GM12878 (cell line): ENCODE measurements at regions not wholly inside any gene's neighbourhood (a gene's known extent, or its start where the extent isn't known, plus 50 kb on each side); places are given as distances from the start of the nearest gene placed in this dataset.

Experiments used
- BHLHE40 ChIP-seq, 2 experiments: fragments of 450-650 bp in 1 of 2; IDR thresholded peaks; 2 replicates each; pipeline ENCODE4 v1.6.1; 2011 to 2017; ENCODE audit warnings: low read depth in 2 of 2, borderline replicate concordance in 1 of 2, improper control_type of control experiment in 1 of 2, low read length in 1 of 2, mild to moderate bottlenecking in 1 of 2
- CBX5 ChIP-seq: sonication (generic); IDR thresholded peaks from 2 replicates; pipeline ENCODE4 v1.6.1; 2016; ENCODE audit warnings: low read depth, moderate library complexity, mild to moderate bottlenecking, inconsistent platforms
- EP300 ChIP-seq, 2 experiments: fragments of 150-350 bp in 1 of 2; IDR thresholded peaks; 2 replicates each; pipeline ENCODE4 v1.6.1; 2011 to 2012; ENCODE audit warnings: low read depth in 2 of 2, low read length in 2 of 2, borderline replicate concordance in 1 of 2, improper control_type of control experiment in 1 of 2, inconsistent platforms in 1 of 2; ENCODE audit not compliant: control insufficient read depth in 1 of 2
- EZH2 ChIP-seq: IDR thresholded peaks from 2 replicates; pipeline ENCODE4 v1.6.1; 2012; ENCODE audit warnings: low read depth, mild to moderate bottlenecking, control low read depth, inconsistent platforms, low read length, borderline replicate concordance; ENCODE audit not compliant: control insufficient read depth
- JUND ChIP-seq: IDR thresholded peaks from 2 replicates; pipeline ENCODE4 v1.6.1; 2012; ENCODE audit warnings: low read depth, mild to moderate bottlenecking, low read length, improper control_type of control experiment, moderate library complexity
- MEF2B ChIP-seq: fragments of 450-650 bp; IDR thresholded peaks from 2 replicates; pipeline ENCODE4 v1.6.1; 2018; ENCODE audit warnings: mild to moderate bottlenecking, moderate library complexity; ENCODE audit not compliant: partially characterized antibody, poor library complexity, severe bottlenecking
- SMC3 ChIP-seq: IDR thresholded peaks from 2 replicates; pipeline ENCODE4 v1.6.1; 2011; ENCODE audit warnings: low read length, improper control_type of control experiment, borderline replicate concordance
- SUPT20H ChIP-seq: IDR thresholded peaks from 2 replicates; pipeline ENCODE4 v1.6.1; 2011; ENCODE audit warnings: low read depth, mild to moderate bottlenecking, low read length, moderate library complexity, borderline replicate concordance; ENCODE audit not compliant: control insufficient read depth
- TCF12 ChIP-seq: IDR thresholded peaks from 2 replicates; pipeline ENCODE4 v1.6.1; 2011; ENCODE audit warnings: low read depth, mild to moderate bottlenecking, low read length
- ZNF274 ChIP-seq: IDR thresholded peaks from one replicate; pipeline ENCODE4 v1.8.0; 2011; ENCODE audit not compliant: insufficient read length, insufficient read depth
- TF ChIP-seq, protein P1 (sequence below), 3 experiments: IDR thresholded peaks in 2 of 3; conservative IDR thresholded peaks in 1 of 3; 2 replicates each; pipeline ENCODE4 v1.5.1; 2011; ENCODE audit warnings: low read depth in 3 of 3, low read length in 3 of 3, mild to moderate bottlenecking in 3 of 3, control low read depth in 2 of 3, moderate library complexity in 2 of 3, inconsistent platforms in 1 of 3, mixed read lengths in 1 of 3; ENCODE audit not compliant: control insufficient read depth in 2 of 3, insufficient read depth in 1 of 3; ENCODE audit errors: extremely low read depth in 1 of 3
- TF ChIP-seq, protein P2 (sequence below): fragments of 450-650 bp; IDR thresholded peaks from 2 replicates; pipeline ENCODE4 v1.6.1; 2016; ENCODE audit warnings: mild to moderate bottlenecking

- TF ChIP-seq MEF2B (no peak), BHLHE40 (IDR thresholded peaks at IDR 0.05; ENCODE audit: borderline replicate concordance in 1 of 2, low read depth in 2 of 2, low read length in 1 of 2) (no peak), EZH2 (no peak), TCF12 (no peak), JUND (no peak), SMC3 (no peak), ZNF274 (no peak), CBX5 (no peak), EP300 (IDR thresholded peaks at IDR 0.05; ENCODE audit: borderline replicate concordance in 1 of 2, control insufficient read depth in 1 of 2, low read depth in 2 of 2, low read length in 2 of 2) (no peak), SUPT20H (no peak)
- TF ChIP-seq, protein P1, sequence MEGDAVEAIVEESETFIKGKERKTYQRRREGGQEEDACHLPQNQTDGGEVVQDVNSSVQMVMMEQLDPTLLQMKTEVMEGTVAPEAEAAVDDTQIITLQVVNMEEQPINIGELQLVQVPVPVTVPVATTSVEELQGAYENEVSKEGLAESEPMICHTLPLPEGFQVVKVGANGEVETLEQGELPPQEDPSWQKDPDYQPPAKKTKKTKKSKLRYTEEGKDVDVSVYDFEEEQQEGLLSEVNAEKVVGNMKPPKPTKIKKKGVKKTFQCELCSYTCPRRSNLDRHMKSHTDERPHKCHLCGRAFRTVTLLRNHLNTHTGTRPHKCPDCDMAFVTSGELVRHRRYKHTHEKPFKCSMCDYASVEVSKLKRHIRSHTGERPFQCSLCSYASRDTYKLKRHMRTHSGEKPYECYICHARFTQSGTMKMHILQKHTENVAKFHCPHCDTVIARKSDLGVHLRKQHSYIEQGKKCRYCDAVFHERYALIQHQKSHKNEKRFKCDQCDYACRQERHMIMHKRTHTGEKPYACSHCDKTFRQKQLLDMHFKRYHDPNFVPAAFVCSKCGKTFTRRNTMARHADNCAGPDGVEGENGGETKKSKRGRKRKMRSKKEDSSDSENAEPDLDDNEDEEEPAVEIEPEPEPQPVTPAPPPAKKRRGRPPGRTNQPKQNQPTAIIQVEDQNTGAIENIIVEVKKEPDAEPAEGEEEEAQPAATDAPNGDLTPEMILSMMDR (IDR thresholded peaks at IDR 0.05 in 2 of 3, conservative IDR thresholded peaks at IDR 0.05 in 1 of 3; ENCODE audit: control insufficient read depth in 2 of 3, extremely low read depth in 1 of 3, insufficient read depth in 1 of 3, low read depth in 3 of 3, low read length in 3 of 3): no peak
- TF ChIP-seq, protein P2, sequence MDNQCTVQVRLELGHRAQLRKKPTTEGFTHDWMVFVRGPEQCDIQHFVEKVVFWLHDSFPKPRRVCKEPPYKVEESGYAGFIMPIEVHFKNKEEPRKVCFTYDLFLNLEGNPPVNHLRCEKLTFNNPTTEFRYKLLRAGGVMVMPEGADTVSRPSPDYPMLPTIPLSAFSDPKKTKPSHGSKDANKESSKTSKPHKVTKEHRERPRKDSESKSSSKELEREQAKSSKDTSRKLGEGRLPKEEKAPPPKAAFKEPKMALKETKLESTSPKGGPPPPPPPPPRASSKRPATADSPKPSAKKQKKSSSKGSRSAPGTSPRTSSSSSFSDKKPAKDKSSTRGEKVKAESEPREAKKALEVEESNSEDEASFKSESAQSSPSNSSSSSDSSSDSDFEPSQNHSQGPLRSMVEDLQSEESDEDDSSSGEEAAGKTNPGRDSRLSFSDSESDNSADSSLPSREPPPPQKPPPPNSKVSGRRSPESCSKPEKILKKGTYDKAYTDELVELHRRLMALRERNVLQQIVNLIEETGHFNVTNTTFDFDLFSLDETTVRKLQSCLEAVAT: no peak
Observed at GRCh38 chr5:155529362-155529761, 515.8 kb downstream of the KIF4B start.
